ENCODE measurements at regions not wholly inside any gene's neighbourhood (a gene's known extent, or its start where the extent isn't known, plus 50 kb on each side); places are given as distances from the start of the nearest gene placed in this dataset.
"Not testable (repeated sequence)": the region's sequence is repeated elsewhere in the genome, so short reads cannot be mapped to it uniquely, and the experiment has no call there.

- no peak for DNase-seq
These were observed 202.6 kb upstream of the UFM1 start for GRCh38 chr13:38147050-38147449.

GRCh38 chr13:38141792-38142191, 207.9 kb upstream of the UFM1 start:
- no peak for DNase-seq

GRCh38 chr13:38135592-38135991, 214.1 kb upstream of the UFM1 start:
- DNase-seq: no peak

- DNase-seq: no peak
These were observed 228.4 kb upstream of the UFM1 start for GRCh38 chr13:38121267-38121666.

- no peak for DNase-seq
These were observed 234.3 kb upstream of the TRPC4 start for GRCh38 chr13:38103851-38104250.

- DNase-seq: no peak
These were observed 230.2 kb upstream of the TRPC4 start for GRCh38 chr13:38099751-38100150.

GRCh38 chr13:38093425-38093824, 223.9 kb upstream of the TRPC4 start:
- DNase-seq: no peak

- no peak for DNase-seq
These were observed 221.3 kb upstream of the TRPC4 start for GRCh38 chr13:38090913-38091312.

- DNase-seq: no peak
These were observed 217.1 kb upstream of the TRPC4 start for GRCh38 chr13:38086721-38087120.

- no peak for DNase-seq
These were observed 216.4 kb upstream of the TRPC4 start for GRCh38 chr13:38086013-38086412.

- no peak for DNase-seq
These were observed 204.4 kb upstream of the TRPC4 start for GRCh38 chr13:38073931-38074330.

GRCh38 chr13:38072696-38073095, 203.1 kb upstream of the TRPC4 start:
- DNase-seq: no peak

GRCh38 chr13:38071340-38071739, 201.8 kb upstream of the TRPC4 start:
- not testable (repeated sequence) for DNase-seq

GRCh38 chr13:38053896-38054295, 184.3 kb upstream of the TRPC4 start:
- no peak for DNase-seq

- no peak for DNase-seq
These were observed 176.4 kb upstream of the TRPC4 start for GRCh38 chr13:38046049-38046376.

- DNase-seq: no peak
These were observed 175.9 kb upstream of the TRPC4 start for GRCh38 chr13:38045278-38046048.

GRCh38 chr13:38044067-38044466, 174.5 kb upstream of the TRPC4 start:
- no peak for DNase-seq

GRCh38 chr13:38042771-38043170, 173.2 kb upstream of the TRPC4 start:
- DNase-seq: no peak

- no peak for DNase-seq
These were observed 154.9 kb upstream of the TRPC4 start for GRCh38 chr13:38024431-38024830.

GRCh38 chr13:38017320-38017719, 147.7 kb upstream of the TRPC4 start:
- DNase-seq: no peak

GRCh38 chr13:38013676-38014075, 144.1 kb upstream of the TRPC4 start:
- DNase-seq: no peak

- DNase-seq: no peak
These were observed 142.5 kb upstream of the TRPC4 start for GRCh38 chr13:38012096-38012495.

GRCh38 chr13:38008636-38009035, 139.1 kb upstream of the TRPC4 start:
- DNase-seq: no peak

GRCh38 chr13:38002606-38003005, 133.0 kb upstream of the TRPC4 start:
- DNase-seq: no peak

GRCh38 chr13:37997641-37998040, 128.1 kb upstream of the TRPC4 start:
- no peak for DNase-seq

Measured in stimulated activated CD4-positive, alpha-beta T cell treated with anti-CD3 and anti-CD28 coated beads, Interleukin-15, amount 100 ng/mL, for 24 hours (primary cell).